ENCODE measurements at regions not wholly inside any gene's neighbourhood (a gene's known extent, or its start where the extent isn't known, plus 50 kb on each side); places are given as distances from the start of the nearest gene placed in this dataset.

- Histone ChIP-seq H3K27ac (ENCODE audit: low read depth, low read length) (no peak overlapping the region), H3K27me3 (ENCODE audit: insufficient read depth, low read length) (no peaks in the 10 kb centered on the region), H3K4me1 (ENCODE audit: control insufficient read depth in 1 of 2, insufficient read depth in 2 of 2, low read length in 2 of 2) (no peaks in the 10 kb centered on the region), H3K9me3 (ENCODE audit: control insufficient read depth in 1 of 2, insufficient read depth in 1 of 2, low read depth in 1 of 2, low read length in 2 of 2) (peaks cover 0 to 4% of the 10 kb centered on the region in 2 experiments; a peak in 1 of 4 replicates), H3K4me3 (replicated peaks in 1 of 2; ENCODE audit: low read depth in 1 of 2, low read length in 2 of 2) (no peak overlapping the region), H4K20me1 (ENCODE audit: insufficient read depth) (no peaks in the 10 kb centered on the region), H2AFZ (ENCODE audit: low read depth, low read length, poor library complexity, severe bottlenecking) (no peak overlapping the region), H3K9ac (ENCODE audit: low read length) (no peak overlapping the region), H3K9me2 (ENCODE audit: insufficient read depth) (no peaks in the 10 kb centered on the region), H3K79me2 (ENCODE audit: insufficient read depth, low read length) (no peaks in the 10 kb centered on the region), H3K4me2 (ENCODE audit: low read length) (no peak overlapping the region), H3K36me3 (ENCODE audit: control insufficient read depth in 1 of 2, insufficient read depth in 2 of 2, low read length in 2 of 2) (no peaks in the 10 kb centered on the region)
- RAD21 ChIA-PET (ENCODE audit: low non-redundant PET in 1 of 2, low total read pairs in 2 of 2, uncharacterized antibody in 2 of 2, unreplicated experiment in 2 of 2) = no interaction called here
- no peak for ATAC-seq
- POLR2A ChIA-PET = no interaction called here
- CTCF ChIA-PET = no interaction called here
- intact Hi-C loops (cut with micrococcal nuclease) = no loop called here
- TF ChIP-seq, protein P1, sequence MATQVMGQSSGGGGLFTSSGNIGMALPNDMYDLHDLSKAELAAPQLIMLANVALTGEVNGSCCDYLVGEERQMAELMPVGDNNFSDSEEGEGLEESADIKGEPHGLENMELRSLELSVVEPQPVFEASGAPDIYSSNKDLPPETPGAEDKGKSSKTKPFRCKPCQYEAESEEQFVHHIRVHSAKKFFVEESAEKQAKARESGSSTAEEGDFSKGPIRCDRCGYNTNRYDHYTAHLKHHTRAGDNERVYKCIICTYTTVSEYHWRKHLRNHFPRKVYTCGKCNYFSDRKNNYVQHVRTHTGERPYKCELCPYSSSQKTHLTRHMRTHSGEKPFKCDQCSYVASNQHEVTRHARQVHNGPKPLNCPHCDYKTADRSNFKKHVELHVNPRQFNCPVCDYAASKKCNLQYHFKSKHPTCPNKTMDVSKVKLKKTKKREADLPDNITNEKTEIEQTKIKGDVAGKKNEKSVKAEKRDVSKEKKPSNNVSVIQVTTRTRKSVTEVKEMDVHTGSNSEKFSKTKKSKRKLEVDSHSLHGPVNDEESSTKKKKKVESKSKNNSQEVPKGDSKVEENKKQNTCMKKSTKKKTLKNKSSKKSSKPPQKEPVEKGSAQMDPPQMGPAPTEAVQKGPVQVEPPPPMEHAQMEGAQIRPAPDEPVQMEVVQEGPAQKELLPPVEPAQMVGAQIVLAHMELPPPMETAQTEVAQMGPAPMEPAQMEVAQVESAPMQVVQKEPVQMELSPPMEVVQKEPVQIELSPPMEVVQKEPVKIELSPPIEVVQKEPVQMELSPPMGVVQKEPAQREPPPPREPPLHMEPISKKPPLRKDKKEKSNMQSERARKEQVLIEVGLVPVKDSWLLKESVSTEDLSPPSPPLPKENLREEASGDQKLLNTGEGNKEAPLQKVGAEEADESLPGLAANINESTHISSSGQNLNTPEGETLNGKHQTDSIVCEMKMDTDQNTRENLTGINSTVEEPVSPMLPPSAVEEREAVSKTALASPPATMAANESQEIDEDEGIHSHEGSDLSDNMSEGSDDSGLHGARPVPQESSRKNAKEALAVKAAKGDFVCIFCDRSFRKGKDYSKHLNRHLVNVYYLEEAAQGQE (IDR thresholded peaks at IDR 0.05; ENCODE audit: low read depth) = no peak
- TF ChIP-seq EGR1 (IDR thresholded peaks at IDR 0.05; ENCODE audit: low read depth) = no peak
- TF ChIP-seq, protein P2, sequence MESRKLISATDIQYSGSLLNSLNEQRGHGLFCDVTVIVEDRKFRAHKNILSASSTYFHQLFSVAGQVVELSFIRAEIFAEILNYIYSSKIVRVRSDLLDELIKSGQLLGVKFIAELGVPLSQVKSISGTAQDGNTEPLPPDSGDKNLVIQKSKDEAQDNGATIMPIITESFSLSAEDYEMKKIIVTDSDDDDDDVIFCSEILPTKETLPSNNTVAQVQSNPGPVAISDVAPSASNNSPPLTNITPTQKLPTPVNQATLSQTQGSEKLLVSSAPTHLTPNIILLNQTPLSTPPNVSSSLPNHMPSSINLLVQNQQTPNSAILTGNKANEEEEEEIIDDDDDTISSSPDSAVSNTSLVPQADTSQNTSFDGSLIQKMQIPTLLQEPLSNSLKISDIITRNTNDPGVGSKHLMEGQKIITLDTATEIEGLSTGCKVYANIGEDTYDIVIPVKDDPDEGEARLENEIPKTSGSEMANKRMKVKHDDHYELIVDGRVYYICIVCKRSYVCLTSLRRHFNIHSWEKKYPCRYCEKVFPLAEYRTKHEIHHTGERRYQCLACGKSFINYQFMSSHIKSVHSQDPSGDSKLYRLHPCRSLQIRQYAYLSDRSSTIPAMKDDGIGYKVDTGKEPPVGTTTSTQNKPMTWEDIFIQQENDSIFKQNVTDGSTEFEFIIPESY (IDR thresholded peaks at IDR 0.05; ENCODE audit: extremely low read depth, insufficient replicate concordance, low read length) = no peak
- DNase-seq (ENCODE audit: low read depth, low spot score) = no peak
- BruUV-seq (replicated peaks) = no TSS peak
Observed at GRCh38 chr4:151952137-151952536, 191.3 kb upstream of the GATB start.
